ENCODE measurements at regions not wholly inside any gene's neighbourhood (a gene's known extent, or its start where the extent isn't known, plus 50 kb on each side); places are given as distances from the start of the nearest gene placed in this dataset.
"Not testable (repeated sequence)": the region's sequence is repeated elsewhere in the genome, so short reads cannot be mapped to it uniquely, and the experiment has no call there.

GRCh38 chr7:10644849-10645248 is 328.8 kb upstream of the PHF14 start:
- H3K36me3 ChIP-seq (ENCODE audit: insufficient read depth, low read length), result no peaks in the 10 kb centered on the region
- H3K27ac ChIP-seq (ENCODE audit: low read depth, low read length), result no peak overlapping the region
- no peaks in the 10 kb centered on the region for H3K9me3 ChIP-seq (ENCODE audit: insufficient read depth, low read depth, low read length)
- no peak overlapping the region for H3K4me3 ChIP-seq (ENCODE audit: low read length)
- H3K27me3 ChIP-seq (ENCODE audit: insufficient read depth, low read length), result no peaks in the 10 kb centered on the region
- H3K9ac ChIP-seq (ENCODE audit: low read depth, low read length), result no peak overlapping the region
- WGBS, result 98% methylated on average over 3 of the region's 3 CpGs
- H3K4me1 ChIP-seq (ENCODE audit: insufficient read depth, low read length), result no peaks in the 10 kb centered on the region

GRCh38 chr7:10646194-10646593 is 327.5 kb upstream of the PHF14 start:
- H3K27ac ChIP-seq (ENCODE audit: low read depth, low read length), result no peak overlapping the region
- H3K4me1 ChIP-seq (ENCODE audit: insufficient read depth, low read length), result no peaks in the 10 kb centered on the region
- no peaks in the 10 kb centered on the region for H3K27me3 ChIP-seq (ENCODE audit: insufficient read depth, low read length)
- H3K4me3 ChIP-seq (ENCODE audit: low read length), result no peak overlapping the region
- 96% methylated on average over 5 of the region's 5 CpGs for WGBS
- H3K36me3 ChIP-seq (ENCODE audit: insufficient read depth, low read length), result no peaks in the 10 kb centered on the region
- no peak overlapping the region for H3K9ac ChIP-seq (ENCODE audit: low read depth, low read length)
- H3K9me3 ChIP-seq (ENCODE audit: insufficient read depth, low read depth, low read length), result no peaks in the 10 kb centered on the region

GRCh38 chr7:10648289-10648688 is 325.4 kb upstream of the PHF14 start:
- Histone ChIP-seq H3K9me3 (ENCODE audit: insufficient read depth, low read depth, low read length) (no peaks in the 10 kb centered on the region), H3K4me1 (ENCODE audit: insufficient read depth, low read length) (no peaks in the 10 kb centered on the region), H3K4me3 (ENCODE audit: low read length) (no peak overlapping the region), H3K36me3 (ENCODE audit: insufficient read depth, low read length) (no peaks in the 10 kb centered on the region), H3K9ac (ENCODE audit: low read depth, low read length) (no peak overlapping the region), H3K27me3 (ENCODE audit: insufficient read depth, low read length) (no peaks in the 10 kb centered on the region), H3K27ac (ENCODE audit: low read depth, low read length) (no peak overlapping the region)
- WGBS, result 97% methylated on average over 4 of the region's 5 CpGs

GRCh38 chr7:10649120-10649519 is 324.6 kb upstream of the PHF14 start:
- not testable (repeated sequence) for H3K27ac ChIP-seq (ENCODE audit: low read depth, low read length); H3K9ac ChIP-seq (ENCODE audit: low read depth, low read length); H3K4me3 ChIP-seq (ENCODE audit: low read length); H3K4me1 ChIP-seq (ENCODE audit: insufficient read depth, low read length); H3K27me3 ChIP-seq (ENCODE audit: insufficient read depth, low read length); H3K9me3 ChIP-seq (ENCODE audit: insufficient read depth, low read depth, low read length); H3K36me3 ChIP-seq (ENCODE audit: insufficient read depth, low read length)
- 80% methylated on average over 7 of the region's 7 CpGs for WGBS

- Histone ChIP-seq H3K4me1 (ENCODE audit: insufficient read depth, low read length) (peaks cover 14% of the 10 kb centered on the region), H3K36me3 (ENCODE audit: insufficient read depth, low read length) (no peaks in the 10 kb centered on the region), H3K4me3 (ENCODE audit: low read length) (no peak overlapping the region), H3K9ac (ENCODE audit: low read depth, low read length) (no peak overlapping the region), H3K9me3 (ENCODE audit: insufficient read depth, low read depth, low read length) (no peaks in the 10 kb centered on the region), H3K27ac (ENCODE audit: low read depth, low read length) (no peak overlapping the region), H3K27me3 (ENCODE audit: insufficient read depth, low read length) (no peaks in the 10 kb centered on the region; the same call in 1 of the 2 replicates)
- 100% methylated on average over 1 of the region's 1 CpG for WGBS
Measured at GRCh38 chr7:10655031-10655430, 318.6 kb upstream of the PHF14 start.

- Histone ChIP-seq H3K4me3 (ENCODE audit: low read length) (no peak overlapping the region), H3K4me1 (ENCODE audit: insufficient read depth, low read length) (peaks cover 14% of the 10 kb centered on the region), H3K27ac (ENCODE audit: low read depth, low read length) (no peak overlapping the region), H3K9me3 (ENCODE audit: insufficient read depth, low read depth, low read length) (no peaks in the 10 kb centered on the region), H3K36me3 (ENCODE audit: insufficient read depth, low read length) (no peaks in the 10 kb centered on the region), H3K9ac (ENCODE audit: low read depth, low read length) (no peak overlapping the region), H3K27me3 (ENCODE audit: insufficient read depth, low read length) (no peaks in the 10 kb centered on the region; the same call in 1 of the 2 replicates)
- WGBS, result 30% methylated on average over 1 of the region's 1 CpG
Measured at GRCh38 chr7:10657201-10657600, 316.5 kb upstream of the PHF14 start.

GRCh38 chr7:10657837-10658236 is 315.8 kb upstream of the PHF14 start:
- Histone ChIP-seq H3K9me3 (ENCODE audit: insufficient read depth, low read depth, low read length) (no peaks in the 10 kb centered on the region), H3K9ac (ENCODE audit: low read depth, low read length) (no peak overlapping the region), H3K27me3 (ENCODE audit: insufficient read depth, low read length) (no peaks in the 10 kb centered on the region; the same call in 1 of the 2 replicates), H3K27ac (ENCODE audit: low read depth, low read length) (no peak overlapping the region), H3K36me3 (ENCODE audit: insufficient read depth, low read length) (no peaks in the 10 kb centered on the region), H3K4me1 (ENCODE audit: insufficient read depth, low read length) (peaks cover 14% of the 10 kb centered on the region), H3K4me3 (ENCODE audit: low read length) (no peak overlapping the region)

GRCh38 chr7:10662491-10662890 is 311.2 kb upstream of the PHF14 start:
- 93% methylated on average over 1 of the region's 1 CpG for WGBS
- H3K9me3 ChIP-seq (ENCODE audit: insufficient read depth, low read depth, low read length), result no peaks in the 10 kb centered on the region
- no peak overlapping the region for H3K27ac ChIP-seq (ENCODE audit: low read depth, low read length)
- H3K9ac ChIP-seq (ENCODE audit: low read depth, low read length), result no peak overlapping the region
- peaks cover 4% of the 10 kb centered on the region for H3K4me1 ChIP-seq (ENCODE audit: insufficient read depth, low read length)
- H3K4me3 ChIP-seq (ENCODE audit: low read length), result no peak overlapping the region
- H3K36me3 ChIP-seq (ENCODE audit: insufficient read depth, low read length), result no peaks in the 10 kb centered on the region
- H3K27me3 ChIP-seq (ENCODE audit: insufficient read depth, low read length), result no peaks in the 10 kb centered on the region; the same call in 1 of the 2 replicates

- Histone ChIP-seq H3K4me1 (ENCODE audit: insufficient read depth, low read length) (no peaks in the 10 kb centered on the region), H3K9ac (ENCODE audit: low read depth, low read length) (no peak overlapping the region), H3K27me3 (ENCODE audit: insufficient read depth, low read length) (no peaks in the 10 kb centered on the region; the same call in 1 of the 2 replicates), H3K27ac (ENCODE audit: low read depth, low read length) (no peak overlapping the region), H3K9me3 (ENCODE audit: insufficient read depth, low read depth, low read length) (no peaks in the 10 kb centered on the region), H3K36me3 (ENCODE audit: insufficient read depth, low read length) (no peaks in the 10 kb centered on the region), H3K4me3 (ENCODE audit: low read length) (no peak overlapping the region)
- 94% methylated on average over 4 of the region's 5 CpGs for WGBS
Measured at GRCh38 chr7:10662982-10663884, 310.4 kb upstream of the PHF14 start.

- no peaks in the 10 kb centered on the region for H3K9me3 ChIP-seq (ENCODE audit: insufficient read depth, low read depth, low read length)
- no peak overlapping the region for H3K27ac ChIP-seq (ENCODE audit: low read depth, low read length)
- 82% methylated on average over 5 of the region's 5 CpGs for WGBS
- no peak overlapping the region for H3K4me3 ChIP-seq (ENCODE audit: low read length)
- H3K9ac ChIP-seq (ENCODE audit: low read depth, low read length), result no peak overlapping the region
- H3K27me3 ChIP-seq (ENCODE audit: insufficient read depth, low read length), result no peaks in the 10 kb centered on the region
- no peaks in the 10 kb centered on the region for H3K36me3 ChIP-seq (ENCODE audit: insufficient read depth, low read length)
- H3K4me1 ChIP-seq (ENCODE audit: insufficient read depth, low read length), result no peaks in the 10 kb centered on the region
Measured at GRCh38 chr7:10672186-10672585, 301.5 kb upstream of the PHF14 start.

GRCh38 chr7:10677211-10677610 is 296.5 kb upstream of the PHF14 start:
- 94% methylated on average over 2 of the region's 2 CpGs for WGBS
- Histone ChIP-seq H3K27ac (ENCODE audit: low read depth, low read length) (no peak overlapping the region), H3K4me3 (ENCODE audit: low read length) (no peak overlapping the region), H3K4me1 (ENCODE audit: insufficient read depth, low read length) (0 out of 2 replicates have a peak, but pooled peaks cover 5% of the 10 kb centered on the region), H3K9ac (ENCODE audit: low read depth, low read length) (no peak overlapping the region), H3K9me3 (ENCODE audit: insufficient read depth, low read depth, low read length) (no peaks in the 10 kb centered on the region), H3K36me3 (ENCODE audit: insufficient read depth, low read length) (no peaks in the 10 kb centered on the region), H3K27me3 (ENCODE audit: insufficient read depth, low read length) (no peaks in the 10 kb centered on the region)
